GM19438 (cell line): ENCODE measurements at regions not wholly inside any gene's neighbourhood (a gene's known extent, or its start where the extent isn't known, plus 50 kb on each side); places are given as distances from the start of the nearest gene placed in this dataset.

Source experiments
- ATAC-seq: cut with Tn5 transposase; IDR thresholded peaks from one replicate; pipeline ENCODE4 v1.9.1; 2021; ENCODE audit warnings: low read depth; ENCODE audit not compliant: unreplicated experiment

GRCh38 chr3:106755336-106755735, 621.9 kb upstream of the CCDC54 start:
- ATAC-seq = no peak

- no peak for ATAC-seq
Measured at GRCh38 chr3:106756901-106757300, 620.3 kb upstream of the CCDC54 start.

GRCh38 chr3:106758459-106758858, 618.8 kb upstream of the CCDC54 start:
- no peak for ATAC-seq

DNA sequence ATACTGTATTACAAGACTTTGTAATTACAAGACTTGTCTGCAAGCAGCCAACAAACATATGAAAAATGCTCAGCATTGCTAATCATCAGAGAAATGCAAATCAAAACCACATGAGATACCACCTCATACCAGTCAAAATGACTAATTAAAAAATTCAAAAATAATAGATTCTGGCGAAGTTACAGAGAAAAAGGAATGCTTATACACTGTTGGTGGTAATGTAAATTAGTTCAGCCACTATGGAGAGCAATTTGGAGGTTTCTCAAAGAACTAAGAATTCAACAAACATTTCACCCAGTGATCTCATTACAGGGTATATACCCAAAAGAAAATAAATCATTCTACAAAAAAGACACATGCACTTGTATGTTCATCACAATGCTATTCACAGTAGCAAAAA, 617.5 kb upstream of the CCDC54 start:
- ATAC-seq = no peak

- ATAC-seq = no peak
Measured at GRCh38 chr3:106765342-106765741, 611.9 kb upstream of the CCDC54 start.

DNA sequence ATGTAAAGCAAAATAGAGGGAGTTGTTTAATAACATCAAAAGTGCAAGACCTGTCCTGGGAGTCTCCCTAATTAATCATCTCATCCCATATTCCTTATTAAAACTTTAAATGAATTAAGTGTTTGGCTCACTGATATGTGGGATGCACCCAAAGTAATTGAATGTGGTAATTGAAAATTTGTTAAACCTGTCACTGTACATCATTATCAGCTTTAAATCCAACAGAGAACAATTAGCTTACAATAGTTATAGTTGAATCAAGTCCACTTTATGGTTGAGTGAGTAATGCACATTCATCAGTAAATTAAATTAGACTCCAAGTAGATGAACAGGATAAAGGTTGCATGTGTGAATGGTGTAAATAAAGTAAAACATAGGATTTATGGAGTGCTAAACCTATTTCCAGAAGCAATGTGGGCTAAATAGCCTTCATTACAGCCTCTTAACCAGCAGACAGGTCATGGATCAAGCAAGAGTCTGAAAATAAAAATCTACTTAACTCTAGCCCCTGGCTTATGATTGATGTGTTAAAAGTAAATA, 608.2 kb upstream of the CCDC54 start:
- no peak for ATAC-seq

DNA sequence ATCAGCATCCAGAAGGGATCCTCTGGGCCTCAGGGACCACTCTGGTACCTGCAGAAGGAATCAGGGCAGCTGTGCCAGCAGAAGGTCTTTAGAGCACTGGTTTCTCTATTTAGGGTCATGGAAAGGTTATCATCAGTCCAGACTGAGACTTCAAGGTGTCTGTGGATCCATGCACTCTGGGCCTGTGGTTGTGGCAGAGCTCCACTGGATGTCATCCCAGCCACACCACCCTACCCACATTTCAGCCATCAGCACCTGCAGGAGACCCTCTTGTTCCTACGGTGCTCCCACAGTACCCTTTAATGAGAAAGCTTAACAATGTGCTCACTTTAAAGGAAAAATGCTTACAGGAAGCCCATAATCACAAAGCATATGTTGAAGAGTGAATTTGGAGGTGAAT, 603.4 kb upstream of the CCDC54 start:
- ATAC-seq = no peak

DNA sequence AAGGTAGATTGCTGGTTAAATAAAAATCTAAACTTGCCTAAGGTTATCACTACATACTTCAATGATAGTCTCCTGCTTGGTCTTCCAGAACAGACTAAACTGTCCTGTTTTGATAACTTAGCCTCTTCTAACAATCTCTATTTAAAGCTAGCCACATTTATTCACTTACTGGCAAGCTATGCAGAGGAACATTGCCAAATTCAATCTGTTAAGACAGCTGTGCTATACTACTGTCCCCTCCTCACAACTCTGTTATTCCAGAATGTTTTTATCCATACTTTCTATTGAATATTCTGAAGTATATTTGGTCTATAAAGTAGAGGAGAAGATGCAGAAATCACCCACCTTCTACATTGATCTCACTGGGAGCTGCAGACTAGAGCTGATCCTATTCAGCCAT, 594.0 kb upstream of the CCDC54 start:
- no peak for ATAC-seq

DNA sequence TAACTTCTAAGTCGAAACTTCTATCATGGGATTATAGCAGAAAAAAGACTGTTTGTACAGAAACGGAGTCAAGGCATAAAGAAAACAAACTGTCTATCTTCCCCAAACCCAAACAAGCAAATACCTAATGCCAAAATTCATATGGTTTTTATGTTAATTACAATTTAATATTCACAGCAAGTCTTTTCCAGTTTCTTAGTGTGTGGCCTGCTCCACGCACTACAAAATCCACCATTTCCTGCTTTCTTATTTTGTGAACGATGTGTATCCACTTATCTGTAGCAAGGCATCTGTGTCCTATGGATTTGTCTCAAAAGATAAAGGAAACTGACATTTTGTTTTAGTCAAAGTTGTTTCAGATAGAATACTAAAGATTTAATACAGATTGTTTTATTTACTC, 588.0 kb upstream of the CCDC54 start:
- ATAC-seq = no peak

DNA sequence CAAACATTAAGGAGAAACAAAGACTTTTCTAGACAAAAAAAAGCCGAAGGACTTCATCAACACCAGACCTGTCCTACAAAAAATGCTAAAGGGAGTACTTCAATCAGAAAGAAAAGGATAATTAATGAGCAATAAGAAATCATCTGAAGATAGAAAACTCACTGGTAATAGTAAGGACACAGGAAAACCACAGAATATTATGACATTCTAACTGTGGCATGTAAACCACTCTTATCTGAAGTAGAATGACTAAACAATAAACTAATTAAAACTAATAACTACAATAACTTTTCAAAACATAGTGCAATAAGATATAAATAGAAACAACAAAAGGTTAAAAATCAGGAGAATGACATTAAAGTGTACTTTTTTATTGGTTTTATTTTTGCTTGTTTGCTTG, 584.5 kb upstream of the CCDC54 start:
- ATAC-seq = no peak

DNA sequence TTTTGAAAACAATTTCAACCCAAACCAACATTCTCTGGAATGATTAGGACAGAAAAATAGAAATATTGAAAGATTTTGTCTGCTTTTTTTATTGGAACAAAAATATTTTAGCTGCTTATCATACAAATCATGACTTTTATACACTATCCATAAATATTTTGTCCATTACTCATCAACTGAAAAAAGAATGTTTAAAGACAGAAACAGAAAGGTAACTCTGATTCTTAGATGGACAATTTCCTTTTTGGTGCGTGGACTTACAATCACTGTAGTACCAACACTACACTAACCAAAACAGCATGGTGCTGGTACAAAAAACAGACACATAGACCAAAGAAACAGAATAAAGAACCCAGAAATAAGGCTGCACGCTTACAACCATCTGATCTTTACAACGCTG, 582.8 kb upstream of the CCDC54 start:
- no peak for ATAC-seq

DNA sequence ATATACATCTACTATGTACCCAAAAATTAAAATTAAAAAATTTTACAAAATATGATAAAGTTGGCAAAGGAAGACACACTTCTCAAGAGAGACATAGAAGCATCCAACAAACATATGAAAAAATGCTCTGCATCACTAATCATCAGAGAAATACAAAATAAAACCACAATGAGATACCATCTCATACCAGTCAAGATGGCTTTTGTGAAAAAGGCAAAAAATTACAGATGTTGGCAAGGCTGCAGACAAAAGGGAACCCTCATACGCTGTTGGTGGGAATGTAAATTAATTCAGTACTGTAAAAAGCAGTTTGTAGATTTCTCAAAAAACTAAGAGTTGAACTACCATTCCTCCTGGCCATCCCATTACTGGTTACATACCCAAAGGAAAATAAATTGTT, 581.7 kb upstream of the CCDC54 start:
- ATAC-seq = no peak

GRCh38 chr3:106797461-106797860, 579.8 kb upstream of the CCDC54 start:
- ATAC-seq = no peak

DNA sequence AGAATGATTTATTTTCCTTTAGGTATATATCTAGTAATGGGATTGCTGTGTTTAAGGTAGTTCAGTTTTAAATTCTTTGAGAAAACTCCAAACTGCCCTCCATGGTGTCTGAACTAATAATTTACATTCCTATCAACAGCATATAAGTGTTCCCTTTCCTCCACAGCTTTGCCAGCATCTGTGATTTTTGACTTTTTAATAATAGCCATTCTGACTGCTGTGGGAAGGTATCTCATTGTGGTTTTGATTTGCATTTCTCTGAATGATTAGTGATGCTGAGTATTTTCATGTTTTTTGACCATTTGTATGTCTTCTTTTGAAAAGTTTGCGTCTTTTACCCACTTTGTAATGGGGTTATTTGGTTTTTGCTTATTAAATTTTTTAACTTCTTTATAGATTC, 571.6 kb upstream of the CCDC54 start:
- no peak for ATAC-seq

GRCh38 chr3:106806964-106807363, 570.3 kb upstream of the CCDC54 start:
- no peak for ATAC-seq

DNA sequence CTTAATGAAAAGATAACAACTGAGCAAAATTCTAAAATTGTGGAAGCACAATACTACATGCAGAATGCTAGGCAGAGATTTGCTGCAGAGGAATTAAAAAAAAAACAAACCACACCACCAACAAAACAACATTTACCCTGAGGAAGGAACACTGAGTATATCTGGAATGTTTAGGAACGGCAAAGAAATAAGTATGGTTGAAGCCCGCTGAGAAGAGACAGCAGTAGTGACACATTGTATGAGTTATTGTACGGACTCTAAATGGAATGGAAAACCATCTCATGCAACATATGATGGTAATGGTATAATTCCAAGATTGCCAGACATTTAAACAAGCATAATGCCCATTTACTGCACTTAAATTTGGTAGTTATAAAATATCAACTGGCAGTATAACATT, 568.2 kb upstream of the CCDC54 start:
- ATAC-seq = no peak

GRCh38 chr3:106809623-106810299, 567.5 kb upstream of the CCDC54 start:
- ATAC-seq = no peak

GRCh38 chr3:106810300-106810875, 566.9 kb upstream of the CCDC54 start:
- ATAC-seq = no peak

GRCh38 chr3:106811376-106811775, 565.9 kb upstream of the CCDC54 start:
- ATAC-seq = no peak

GRCh38 chr3:106813742-106814141, 563.5 kb upstream of the CCDC54 start:
- ATAC-seq = no peak

DNA sequence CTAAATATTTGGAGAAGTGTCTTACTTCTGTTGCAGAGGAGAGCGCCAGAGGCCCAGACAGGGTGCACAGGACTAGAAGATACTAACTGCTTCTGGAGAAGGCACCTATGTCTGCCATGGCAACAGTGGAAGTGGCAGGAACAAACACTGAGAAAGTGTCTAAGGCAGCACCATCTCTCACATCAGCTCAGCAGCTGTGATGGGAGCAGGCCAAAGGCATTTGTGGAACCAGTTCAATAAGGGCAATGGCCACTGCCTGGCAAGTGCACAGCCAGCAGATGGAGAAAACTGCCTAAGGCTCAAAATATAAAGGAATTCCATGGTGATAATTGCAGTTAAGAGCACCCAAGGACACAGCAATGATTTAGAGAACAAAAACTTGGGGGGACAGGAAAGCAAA, 563.0 kb upstream of the CCDC54 start:
- ATAC-seq = no peak

GRCh38 chr3:106816838-106817237, 560.4 kb upstream of the CCDC54 start:
- ATAC-seq = no peak
